GM12878 (cell line): ENCODE measurements at regions not wholly inside any gene's neighbourhood (a gene's known extent, or its start where the extent isn't known, plus 50 kb on each side); places are given as distances from the start of the nearest gene placed in this dataset.

ENCODE experiments used
- ATAC-seq: fragments of 200-7000 bp; cut with Tn5 transposase; 3 replicates; pipeline ENCODE4 v1.9.1; 2020; ENCODE audit warnings: mild to moderate bottlenecking, moderate library complexity
- BruUV-seq: library from RNA; stranded (reverse); fragments of 400-500 nt; replicated peaks from 2 replicates; lab custom pipeline; 2021; lab: Mats Ljungman, UMichigan
- CTCF ChIA-PET: fragments of 300-600 bp; sonication (Branson Sonifier 250); formaldehyde crosslinking; extraction: SDS; loops from one replicate; lab custom pipeline; 2021; ENCODE audit warnings: inconsistent platforms; lab: Yijun Ruan, JAX
- POLR2A ChIA-PET: fragments of 350-600 bp; formaldehyde crosslinking; extraction: SDS; loops from one replicate; lab custom pipeline; 2021; ENCODE audit warnings: inconsistent platforms; lab: Charles Lee
- RAD21 ChIA-PET: fragments of 300-600 bp; sonication (Branson Sonifier 250); formaldehyde crosslinking; loops from one replicate; lab custom pipeline; 2023; ENCODE audit warnings: antibody characterized with exemption; ENCODE audit not compliant: unreplicated experiment; lab: Charles Lee
- SMC1A ChIA-PET: fragments of 300-600 bp; sonication (Branson Sonifier 250); formaldehyde crosslinking; loops from one replicate; lab custom pipeline; 2023; ENCODE audit not compliant: unreplicated experiment, uncharacterized antibody; lab: Charles Lee
- DNase-seq: peaks from one replicate; pipeline ENCODE4 v3.0.0-alpha.2; 2011; ENCODE audit warnings: low read depth, low spot score
- FAIRE-seq: peaks from 3 replicates; lab custom pipeline; 2011; peaks lifted over from hg19 to GRCh38; lab: Jason Lieb, UNC
- H2AFZ ChIP-seq: 2 replicates; pipeline ENCODE4 v1.6.0; 2011; ENCODE audit warnings: low read depth, low read length, control low read depth; ENCODE audit not compliant: control insufficient read depth
- H3K27ac ChIP-seq: 2 replicates; pipeline ENCODE4 v1.5.1; 2011; ENCODE audit warnings: control low read depth; ENCODE audit not compliant: control insufficient read depth, insufficient read depth
- H3K27me3 ChIP-seq, 2 experiments: replicated peaks in 1 of 2; 2 replicates each; pipeline versions ENCODE4 v1.6.0 to v1.6.1; 2011; ENCODE audit warnings: low read length in 1 of 2; ENCODE audit not compliant: control insufficient read depth in 2 of 2, insufficient read depth in 2 of 2
- H3K36me3 ChIP-seq, 2 experiments: 2 replicates each; pipeline ENCODE4 v1.5.1; 2011; ENCODE audit warnings: low read length in 1 of 2; ENCODE audit not compliant: control insufficient read depth in 2 of 2, insufficient read depth in 2 of 2
- H3K4me1 ChIP-seq: 2 replicates; pipeline ENCODE4 v1.6.1; 2011; ENCODE audit warnings: mild to moderate bottlenecking, low read length, moderate library complexity, mixed read lengths; ENCODE audit not compliant: control insufficient read depth, insufficient read depth
- H3K4me2 ChIP-seq: 2 replicates; pipeline ENCODE4 v1.6.0; 2011; ENCODE audit warnings: control low read depth; ENCODE audit not compliant: control insufficient read depth, insufficient read depth
- H3K4me3 ChIP-seq: fragments of 200-600 bp; sonication (generic); 2 replicates; pipeline ENCODE4 v1.5.1; 2016
- H3K79me2 ChIP-seq: 2 replicates; pipeline ENCODE4 v1.6.0; 2011; ENCODE audit warnings: low read length; ENCODE audit not compliant: control insufficient read depth, insufficient read depth
- H3K9ac ChIP-seq: 2 replicates; pipeline ENCODE4 v1.8.0; 2011; ENCODE audit warnings: low read length, control low read depth, mixed read lengths; ENCODE audit not compliant: control insufficient read depth, insufficient read depth
- H3K9me3 ChIP-seq: replicated peaks from 3 replicates; pipeline ENCODE4 v1.5.1; 2011; ENCODE audit warnings: mild to moderate bottlenecking, low read length; ENCODE audit not compliant: control insufficient read depth, insufficient read depth
- H4K20me1 ChIP-seq: 2 replicates; pipeline ENCODE4 v1.6.0; 2011; ENCODE audit not compliant: control insufficient read depth, insufficient read depth
- BACH1 ChIP-seq: fragments of 450-650 bp; IDR thresholded peaks from 2 replicates; pipeline ENCODE4 v1.6.1; 2017; ENCODE audit warnings: mild to moderate bottlenecking, borderline replicate concordance
- BRCA1 ChIP-seq: IDR thresholded peaks from 2 replicates; pipeline ENCODE4 v1.6.1; 2011; ENCODE audit warnings: low read depth, low read length, improper control_type of control experiment
- CREM ChIP-seq: IDR thresholded peaks from 2 replicates; pipeline ENCODE4 v1.6.1; 2014; ENCODE audit warnings: antibody characterized with exemption, low read depth
- EP300 ChIP-seq, 2 experiments: fragments of 150-350 bp in 1 of 2; IDR thresholded peaks; 2 replicates each; pipeline ENCODE4 v1.6.1; 2011 to 2012; ENCODE audit warnings: low read depth in 2 of 2, low read length in 2 of 2, borderline replicate concordance in 1 of 2, improper control_type of control experiment in 1 of 2, inconsistent platforms in 1 of 2; ENCODE audit not compliant: control insufficient read depth in 1 of 2
- FOXM1 ChIP-seq: IDR thresholded peaks from 2 replicates; pipeline ENCODE4 v1.6.1; 2012; ENCODE audit warnings: low read depth, mild to moderate bottlenecking, inconsistent platforms, low read length, moderate library complexity
- KLF5 ChIP-seq: fragments of 450-650 bp; IDR thresholded peaks from 2 replicates; pipeline ENCODE4 v1.6.1; 2014; ENCODE audit warnings: mild to moderate bottlenecking; ENCODE audit not compliant: partially characterized antibody
- MAX ChIP-seq: IDR thresholded peaks from 2 replicates; pipeline ENCODE4 v1.6.1; 2012; ENCODE audit warnings: low read depth, low read length, improper control_type of control experiment
- NR2F1 ChIP-seq: fragments of 450-650 bp; conservative IDR thresholded peaks from 2 replicates; pipeline ENCODE4 v1.6.1; 2017; ENCODE audit warnings: mild to moderate bottlenecking
- PRDM15 ChIP-seq: fragments of 450-650 bp; formaldehyde crosslinking; IDR thresholded peaks from 2 replicates; pipeline ENCODE4 v1.4.0; 2020; ENCODE audit warnings: mild to moderate bottlenecking, moderate library complexity
- SIX5 ChIP-seq: IDR thresholded peaks from 2 replicates; pipeline ENCODE4 v1.6.1; 2011; ENCODE audit warnings: mild to moderate bottlenecking, low read depth, low read length, moderate library complexity; ENCODE audit not compliant: severe bottlenecking
- TCF3 ChIP-seq: IDR thresholded peaks from 2 replicates; pipeline ENCODE4 v1.6.1; 2012; ENCODE audit warnings: low read depth, mild to moderate bottlenecking, low read length, borderline replicate concordance; ENCODE audit not compliant: insufficient read depth
- ZNF24 ChIP-seq: fragments of 450-650 bp; IDR thresholded peaks from 2 replicates; pipeline ENCODE4 v1.6.1; 2017; ENCODE audit warnings: antibody characterized with exemption, mild to moderate bottlenecking
- ZNF384 ChIP-seq: IDR thresholded peaks from 2 replicates; pipeline ENCODE4 v1.6.1; 2012; ENCODE audit warnings: low read depth, mild to moderate bottlenecking, low read length, improper control_type of control experiment, borderline replicate concordance
- WGBS: methylation state at CpG from one replicate; pipeline ENCODE4 v1.1.6; 2016; ENCODE audit warnings: low lambda C conversion rate; ENCODE audit not compliant: insufficient replicate concordance, insufficient coverage; ENCODE audit errors: missing lambda C conversion rate; 5-methylcytosine and 5-hydroxymethylcytosine counted together
- in situ Hi-C: fragments of 300-500 bp; cut with MboI; formaldehyde crosslinking; loops from 9 replicates; pipeline ENCODE4 v1.14.3; 2018; ENCODE audit warnings: mixed read lengths
- intact Hi-C: fragments of 100-400 bp; cut with micrococcal nuclease; formaldehyde crosslinking; loops from one replicate; pipeline ENCODE4 v1.14.2; 2022; ENCODE audit not compliant: unreplicated experiment

- RAD21 ChIA-PET: no interaction called here
- Histone ChIP-seq H3K27ac (no peak overlapping the region), H2AFZ (no peak overlapping the region), H3K9me3 (no peaks in the 10 kb centered on the region), H4K20me1 (no peaks in the 10 kb centered on the region), H3K27me3 (no peaks in the 10 kb centered on the region), H3K4me2 (no peak overlapping the region), H3K4me1 (no peaks in the 10 kb centered on the region), H3K79me2 (no peaks in the 10 kb centered on the region), H3K4me3 (no peak overlapping the region), H3K36me3 (no peaks in the 10 kb centered on the region), H3K9ac (no peak overlapping the region)
- POLR2A ChIA-PET: no interaction called here
- FAIRE-seq (no peak), DNase-seq (no peak), ATAC-seq (no peak)
- BruUV-seq: no TSS peak
- CTCF ChIA-PET: no interaction called here
- SMC1A ChIA-PET: interaction anchor here (1.0 kb wide), 1 partner anchor 12 kb away, joined by 5 read pairs; no protein-coding TSS in a partner anchor
- in situ Hi-C loops: no loop called here
- intact Hi-C loops: no loop called here
- TF ChIP-seq TCF3: no peak
- 55% methylated on average over 4 of the region's 4 CpGs for WGBS
These were observed 102.4 kb downstream of the FAS start for GRCh38 chr10:89092981-89093380.

- no peaks in the 10 kb centered on the region for H3K9me3 ChIP-seq
- no peak overlapping the region for H3K9ac ChIP-seq
- SMC1A ChIA-PET: interaction anchor here (1.6 kb wide), 1 partner anchor 63 kb away, joined by 4 read pairs; no protein-coding TSS in a partner anchor
- RAD21 ChIA-PET: no interaction called here
- H2AFZ ChIP-seq: no peak overlapping the region
- H3K4me1 ChIP-seq: no peaks in the 10 kb centered on the region
- ATAC-seq: 0 out of 3 replicates have a peak, but pooled peaks have one; percentile 23
- no peak overlapping the region for H3K4me3 ChIP-seq
- in situ Hi-C loops: no loop called here
- no peak overlapping the region for H3K4me2 ChIP-seq
- H3K27me3 ChIP-seq: no peaks in the 10 kb centered on the region
- WGBS: 50% methylated on average over 1 of the region's 1 CpG
- POLR2A ChIA-PET: no interaction called here
- no peaks in the 10 kb centered on the region for H3K79me2 ChIP-seq
- TF ChIP-seq NR2F1: no peak
- TF ChIP-seq BRCA1: no peak
- no peak for TF ChIP-seq ZNF384
- TF ChIP-seq BACH1: no peak
- no peak for TF ChIP-seq EP300 (IDR thresholded peaks at IDR 0.05; ENCODE audit: borderline replicate concordance in 1 of 2, control insufficient read depth in 1 of 2, low read depth in 2 of 2, low read length in 2 of 2)
- no peak for TF ChIP-seq CREM
- no peak for TF ChIP-seq FOXM1
- TF ChIP-seq KLF5: no peak
- no peak for TF ChIP-seq PRDM15
- TF ChIP-seq MAX: no peak
- no peak for TF ChIP-seq SIX5
- TF ChIP-seq ZNF24: no peak
- H3K36me3 ChIP-seq: no peaks in the 10 kb centered on the region
- BruUV-seq: no TSS peak
- DNase-seq: no peak
- CTCF ChIA-PET: no interaction called here
- no peaks in the 10 kb centered on the region for H4K20me1 ChIP-seq
- FAIRE-seq: no peak
- intact Hi-C loops: no loop called here
- no peak overlapping the region for H3K27ac ChIP-seq
These were observed 101.8 kb downstream of the FAS start for GRCh38 chr10:89092439-89092838.
